Tibial nerve (tissue), 4 donors: ENCODE measurements at regions not wholly inside any gene's neighbourhood (a gene's known extent, or its start where the extent isn't known, plus 50 kb on each side); places are given as distances from the start of the nearest gene placed in this dataset.

Experiments
- DNase-seq, 2 donors: peaks; one replicate each; pipeline ENCODE4 v3.0.0-alpha.2; 2019; ENCODE audit warnings: low spot score in 2 of 2
- H3K27ac ChIP-seq, 4 donors: fragments of 200-600 bp; sonication (generic) in 3 of 4; one replicate each; pipeline ENCODE4 v1.5.1; 2017 to 2019; ENCODE audit warnings: mild to moderate bottlenecking in 1 of 4
- H3K27me3 ChIP-seq, 2 donors: fragments of 200-600 bp; sonication (generic) in 1 of 2; one replicate each; pipeline versions ENCODE4 v1.5.1 to v1.6.0; 2017 to 2019
- H3K36me3 ChIP-seq, 3 donors: fragments of 200-600 bp; sonication (generic); one replicate each; pipeline ENCODE4 v1.5.1; 2018 to 2019
- H3K4me1 ChIP-seq, 4 donors: fragments of 200-600 bp; sonication (generic) in 3 of 4; one replicate each; pipeline ENCODE4 v1.5.1; 2017 to 2019
- H3K4me3 ChIP-seq, 4 donors: fragments of 200-600 bp; sonication (generic) in 3 of 4; one replicate each; pipeline ENCODE4 v1.5.1; 2017 to 2019; ENCODE audit warnings: mild to moderate bottlenecking in 1 of 4, moderate library complexity in 1 of 4
- H3K9me3 ChIP-seq, 4 donors: fragments of 200-600 bp; sonication (generic) in 3 of 4; one replicate each; pipeline ENCODE4 v1.5.1; 2017 to 2019
- EP300 ChIP-seq, 2 donors: sonication (generic); formaldehyde crosslinking; IDR thresholded peaks; one replicate each; pipeline ENCODE4 v1.6.1; 2017; ENCODE audit warnings: antibody characterized with exemption in 2 of 2, mild to moderate bottlenecking in 1 of 2
- POLR2A ChIP-seq, 2 donors: fragments of 450-650 bp; IDR thresholded peaks; one replicate each; pipeline ENCODE4 v1.6.1; 2017; ENCODE audit warnings: antibody characterized with exemption in 2 of 2, mild to moderate bottlenecking in 2 of 2, moderate library complexity in 2 of 2
- WGBS, 2 donors: methylation state at CpG; one replicate each; pipeline ENCODE4 v1.1.5; 2018; 5-methylcytosine and 5-hydroxymethylcytosine counted together
- TF ChIP-seq, protein P1 (sequence below), 5 experiments: fragments of 200-600 bp in 3 of 5; fragments of 450-650 bp in 2 of 5; sonication (generic) in 3 of 5; IDR thresholded peaks; one replicate each; pipeline ENCODE4 v1.5.1; 2016 to 2019; ENCODE audit warnings: antibody characterized with exemption in 5 of 5, mild to moderate bottlenecking in 3 of 5, moderate library complexity in 2 of 5

DNA sequence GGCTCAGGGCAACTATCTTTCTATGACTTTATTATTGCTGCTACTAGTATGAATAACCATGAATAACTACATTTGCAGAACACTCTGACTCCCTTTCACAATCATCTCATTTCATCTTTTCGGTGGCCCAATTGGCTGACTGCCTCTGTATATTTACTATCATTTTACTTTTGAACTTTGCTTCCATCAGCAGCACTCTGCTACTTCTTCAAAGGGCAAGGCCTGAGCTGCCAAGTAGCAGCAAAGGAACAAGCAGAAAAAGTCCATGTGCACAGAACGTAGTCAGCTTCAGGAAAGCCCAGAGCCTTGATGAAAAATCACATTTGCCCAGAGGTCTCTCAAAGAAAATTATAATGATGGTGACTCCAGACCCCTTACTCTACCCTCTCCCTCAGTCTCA is 214.5 kb upstream of the PUM3 start:
- Histone ChIP-seq H3K4me1 (no peaks in the 10 kb centered on the region), H3K27ac (no peak overlapping the region), H3K9me3 (no peaks in the 10 kb centered on the region), H3K4me3 (no peak overlapping the region), H3K27me3 (no peaks in the 10 kb centered on the region), H3K36me3 (no peaks in the 10 kb centered on the region)
- DNase-seq: no peak
- 61 to 73% methylated on average over 2 of the region's 2 CpGs for WGBS, 2 donors
- TF ChIP-seq, protein P1, sequence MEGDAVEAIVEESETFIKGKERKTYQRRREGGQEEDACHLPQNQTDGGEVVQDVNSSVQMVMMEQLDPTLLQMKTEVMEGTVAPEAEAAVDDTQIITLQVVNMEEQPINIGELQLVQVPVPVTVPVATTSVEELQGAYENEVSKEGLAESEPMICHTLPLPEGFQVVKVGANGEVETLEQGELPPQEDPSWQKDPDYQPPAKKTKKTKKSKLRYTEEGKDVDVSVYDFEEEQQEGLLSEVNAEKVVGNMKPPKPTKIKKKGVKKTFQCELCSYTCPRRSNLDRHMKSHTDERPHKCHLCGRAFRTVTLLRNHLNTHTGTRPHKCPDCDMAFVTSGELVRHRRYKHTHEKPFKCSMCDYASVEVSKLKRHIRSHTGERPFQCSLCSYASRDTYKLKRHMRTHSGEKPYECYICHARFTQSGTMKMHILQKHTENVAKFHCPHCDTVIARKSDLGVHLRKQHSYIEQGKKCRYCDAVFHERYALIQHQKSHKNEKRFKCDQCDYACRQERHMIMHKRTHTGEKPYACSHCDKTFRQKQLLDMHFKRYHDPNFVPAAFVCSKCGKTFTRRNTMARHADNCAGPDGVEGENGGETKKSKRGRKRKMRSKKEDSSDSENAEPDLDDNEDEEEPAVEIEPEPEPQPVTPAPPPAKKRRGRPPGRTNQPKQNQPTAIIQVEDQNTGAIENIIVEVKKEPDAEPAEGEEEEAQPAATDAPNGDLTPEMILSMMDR (IDR thresholded peaks at IDR 0.05): no peak
- TF ChIP-seq EP300 (IDR thresholded peaks at IDR 0.05) (no peak), POLR2A (IDR thresholded peaks at IDR 0.05) (no peak)

DNA sequence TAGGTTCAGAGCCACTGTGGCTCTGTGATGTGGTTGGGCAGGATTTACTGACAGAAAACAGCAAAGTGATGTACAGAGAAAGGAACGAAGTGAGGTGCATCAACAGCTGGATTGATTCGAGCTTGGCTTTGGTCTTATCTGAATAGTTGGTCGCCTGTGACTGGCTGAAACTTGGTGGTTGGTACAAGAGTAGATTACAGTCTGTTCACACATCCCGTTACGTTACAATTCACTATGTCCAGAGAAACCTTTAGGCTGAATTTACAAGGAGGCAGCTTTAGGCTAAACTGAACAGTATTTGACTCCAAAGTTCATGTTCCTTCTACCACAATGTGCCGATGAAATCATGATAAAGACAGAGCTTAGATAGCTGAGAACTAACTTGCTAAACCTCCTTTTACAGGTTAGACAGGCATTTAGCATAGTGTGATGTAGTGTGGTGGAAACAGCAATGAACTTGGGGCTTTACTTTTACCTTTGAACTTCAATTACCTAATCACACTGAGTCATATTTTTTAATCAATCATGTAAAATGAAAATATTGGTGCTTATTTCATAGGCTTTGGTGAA is 210.2 kb upstream of the PUM3 start:
- H3K27ac ChIP-seq: no peak overlapping the region
- H3K27me3 ChIP-seq: no peaks in the 10 kb centered on the region
- TF ChIP-seq POLR2A (IDR thresholded peaks at IDR 0.05) (no peak), EP300 (IDR thresholded peaks at IDR 0.05) (no peak)
- TF ChIP-seq, protein P1 (IDR thresholded peaks at IDR 0.05): no peak
- no peaks in the 10 kb centered on the region for H3K9me3 ChIP-seq
- no peak for DNase-seq
- no peak overlapping the region for H3K4me3 ChIP-seq
- H3K4me1 ChIP-seq: no peaks in the 10 kb centered on the region
- WGBS, 2 donors: 87 to 89% methylated on average over 6 of the region's 6 CpGs
- no peaks in the 10 kb centered on the region for H3K36me3 ChIP-seq

DNA sequence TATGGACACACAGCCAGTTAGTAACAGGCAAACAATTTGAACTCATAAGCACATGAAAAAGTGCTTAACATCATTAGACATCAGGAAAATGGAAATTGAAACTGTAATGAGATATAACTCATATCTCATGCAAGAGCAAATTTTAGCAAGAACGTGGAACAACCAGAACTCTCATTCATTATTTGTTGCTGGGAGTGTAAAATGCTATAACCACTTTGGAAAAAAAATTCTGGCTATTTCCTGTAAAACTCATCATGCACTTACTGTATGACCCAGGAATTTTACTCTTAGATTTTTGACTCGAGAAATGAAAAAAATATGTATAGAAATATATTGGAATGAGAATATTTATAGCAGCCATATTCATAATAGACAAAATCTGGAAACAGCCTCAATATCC is 205.7 kb upstream of the PUM3 start:
- no peak overlapping the region for H3K4me3 ChIP-seq
- no peaks in the 10 kb centered on the region for H3K27me3 ChIP-seq
- no peaks in the 10 kb centered on the region for H3K4me1 ChIP-seq
- H3K36me3 ChIP-seq: no peaks in the 10 kb centered on the region
- H3K9me3 ChIP-seq: no peaks in the 10 kb centered on the region
- DNase-seq: no peak
- TF ChIP-seq POLR2A (IDR thresholded peaks at IDR 0.05) (no peak), EP300 (IDR thresholded peaks at IDR 0.05) (no peak)
- TF ChIP-seq, protein P1 (IDR thresholded peaks at IDR 0.05): no peak
- WGBS, 2 donors: 42 to 52% methylated on average over 2 of the region's 2 CpGs
- H3K27ac ChIP-seq: no peak overlapping the region

DNA sequence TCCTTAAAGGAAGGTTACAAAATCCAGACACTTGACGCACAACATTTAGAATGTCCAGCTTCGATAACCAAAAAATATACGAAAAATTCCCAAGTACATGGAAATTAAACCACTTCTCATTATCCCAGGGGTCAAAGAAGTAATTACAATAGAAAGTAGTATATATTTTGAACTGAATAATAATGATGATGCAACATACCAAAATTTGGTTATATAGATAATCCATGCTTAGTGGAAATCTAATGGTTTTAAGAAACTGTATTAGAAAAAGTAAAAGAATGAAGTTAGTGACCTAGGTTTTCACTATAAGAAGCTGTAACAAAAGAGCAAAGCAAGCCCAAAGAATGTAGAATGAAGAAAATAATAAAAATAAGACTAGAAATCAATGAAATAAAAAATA is 204.0 kb upstream of the PUM3 start:
- Histone ChIP-seq H3K4me3 (no peak overlapping the region), H3K9me3 (no peaks in the 10 kb centered on the region), H3K27me3 (no peaks in the 10 kb centered on the region), H3K27ac (no peak overlapping the region), H3K36me3 (no peaks in the 10 kb centered on the region), H3K4me1 (no peaks in the 10 kb centered on the region)
- WGBS, 2 donors: 60 to 79% methylated on average over 3 of the region's 3 CpGs
- TF ChIP-seq EP300 (IDR thresholded peaks at IDR 0.05): no peak
- TF ChIP-seq, protein P1 (IDR thresholded peaks at IDR 0.05): no peak
- no peak for TF ChIP-seq POLR2A (IDR thresholded peaks at IDR 0.05)
- DNase-seq: no peak

DNA sequence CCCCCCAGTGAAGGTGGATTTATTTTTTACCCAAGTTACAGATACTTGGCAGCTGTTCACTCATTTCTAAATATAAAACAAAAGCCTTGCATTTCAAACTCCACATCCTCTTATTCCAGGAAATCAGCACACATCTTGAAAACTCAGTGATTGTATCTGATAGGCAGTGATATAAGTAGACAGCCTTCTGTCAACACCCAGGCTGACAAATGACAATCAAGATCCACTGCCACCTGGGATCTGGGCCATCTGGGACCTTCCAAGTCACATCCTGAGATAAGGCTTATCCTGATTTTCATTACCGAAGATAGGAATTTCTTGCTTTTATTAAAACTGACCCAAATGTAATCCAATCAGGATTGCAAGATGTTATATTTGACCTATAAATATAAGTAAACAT is 201.3 kb upstream of the PUM3 start:
- Histone ChIP-seq H3K36me3 (no peaks in the 10 kb centered on the region), H3K9me3 (no peaks in the 10 kb centered on the region), H3K4me1 (no peaks in the 10 kb centered on the region), H3K27ac (no peak overlapping the region), H3K4me3 (no peak overlapping the region), H3K27me3 (no peaks in the 10 kb centered on the region)
- TF ChIP-seq, protein P1 (IDR thresholded peaks at IDR 0.05): no peak
- TF ChIP-seq EP300 (IDR thresholded peaks at IDR 0.05): no peak
- no peak for TF ChIP-seq POLR2A (IDR thresholded peaks at IDR 0.05)
- 74 to 80% methylated on average over 1 of the region's 1 CpG for WGBS, 2 donors
- no peak for DNase-seq
